Liver (tissue), 8 donors: ENCODE measurements at regions not wholly inside any gene's neighbourhood (a gene's known extent, or its start where the extent isn't known, plus 50 kb on each side); places are given as distances from the start of the nearest gene placed in this dataset.

ENCODE experiments used
- DNase-seq: peaks from one replicate; pipeline ENCODE4 v3.0.0-alpha.2; 2017; ENCODE audit warnings: low spot score
- H3K27ac ChIP-seq, 2 donors: one replicate each; pipeline ENCODE4 v1.7.0; 2013; ENCODE audit warnings: inconsistent platforms in 2 of 2, low read length in 2 of 2, control low read depth in 1 of 2, low read depth in 1 of 2, mild to moderate bottlenecking in 1 of 2
- H3K27me3 ChIP-seq, 4 donors: one replicate each; pipeline versions ENCODE4 v1.6.1 to v1.7.0; 2013; ENCODE audit warnings: low read length in 3 of 4, inconsistent platforms in 1 of 4, mild to moderate bottlenecking in 1 of 4, moderate library complexity in 1 of 4; ENCODE audit not compliant: control insufficient read depth in 4 of 4, insufficient read depth in 4 of 4
- H3K36me3 ChIP-seq, 4 donors: one replicate each; pipeline versions ENCODE4 v1.6.1 to v1.7.0; 2013; ENCODE audit warnings: low read length in 3 of 4, mild to moderate bottlenecking in 3 of 4, low read depth in 1 of 4, moderate library complexity in 1 of 4; ENCODE audit not compliant: control insufficient read depth in 4 of 4, insufficient read depth in 3 of 4
- H3K4me1 ChIP-seq, 4 donors: one replicate each; pipeline versions ENCODE4 v1.6.1 to v1.7.0; 2013; ENCODE audit warnings: low read length in 3 of 4, mild to moderate bottlenecking in 3 of 4, moderate library complexity in 1 of 4; ENCODE audit not compliant: control insufficient read depth in 4 of 4, insufficient read depth in 4 of 4
- H3K4me3 ChIP-seq, 3 donors: one replicate each; pipeline versions ENCODE4 v1.6.1 to v1.7.0; 2013; ENCODE audit warnings: low read length in 3 of 3, control low read depth in 1 of 3, low read depth in 1 of 3, mild to moderate bottlenecking in 1 of 3
- H3K9ac ChIP-seq, 2 donors: one replicate each; pipeline ENCODE4 v1.7.0; 2013; ENCODE audit warnings: low read length in 2 of 2, mild to moderate bottlenecking in 2 of 2, moderate library complexity in 2 of 2, control low read depth in 1 of 2, low read depth in 1 of 2
- H3K9me3 ChIP-seq, 4 donors: one replicate each; pipeline versions ENCODE4 v1.6.1 to v1.7.0; 2013; ENCODE audit warnings: low read length in 3 of 4; ENCODE audit not compliant: control insufficient read depth in 4 of 4
- CTCF ChIP-seq: fragments of 150-350 bp; IDR thresholded peaks from 2 replicates; pipeline ENCODE4 v1.5.1; 2017; ENCODE audit warnings: improper control_type of control experiment, low read depth, low read length; ENCODE audit not compliant: missing input control
- EGR1 ChIP-seq, 2 donors: IDR thresholded peaks; 2 replicates each; pipeline ENCODE4 v1.6.1; 2016 to 2018; ENCODE audit warnings: antibody characterized with exemption in 2 of 2, low read depth in 2 of 2
- FOXA1 ChIP-seq: IDR thresholded peaks from 2 replicates; pipeline ENCODE4 v1.6.1; 2016; ENCODE audit warnings: antibody characterized with exemption
- FOXA2 ChIP-seq: IDR thresholded peaks from 2 replicates; pipeline ENCODE4 v1.6.1; 2016; ENCODE audit warnings: antibody characterized with exemption
- GABPA ChIP-seq, 2 donors: IDR thresholded peaks in 1 of 2; conservative IDR thresholded peaks in 1 of 2; 2 replicates each; pipeline ENCODE4 v1.6.1; 2016; ENCODE audit warnings: antibody characterized with exemption in 2 of 2, mild to moderate bottlenecking in 1 of 2, moderate library complexity in 1 of 2
- HNF4A ChIP-seq, 2 donors: conservative IDR thresholded peaks; 2 replicates each; pipeline ENCODE4 v1.6.1; 2016; ENCODE audit warnings: antibody characterized with exemption in 2 of 2, mild to moderate bottlenecking in 2 of 2
- HNF4G ChIP-seq: IDR thresholded peaks from 2 replicates; pipeline ENCODE4 v1.6.1; 2016; ENCODE audit warnings: antibody characterized with exemption
- JUND ChIP-seq, 2 donors: IDR thresholded peaks; 2 replicates each; pipeline ENCODE4 v1.6.1; 2016; ENCODE audit warnings: antibody characterized with exemption in 2 of 2
- MAX ChIP-seq: IDR thresholded peaks from 2 replicates; pipeline ENCODE4 v1.6.1; 2016; ENCODE audit warnings: antibody characterized with exemption
- NR2F2 ChIP-seq: IDR thresholded peaks from 2 replicates; pipeline ENCODE4 v1.6.1; 2016; ENCODE audit warnings: antibody characterized with exemption
- RAD21 ChIP-seq, 2 donors: IDR thresholded peaks; 2 replicates each; pipeline ENCODE4 v1.6.1; 2016; ENCODE audit warnings: antibody characterized with exemption in 2 of 2, mild to moderate bottlenecking in 2 of 2
- REST ChIP-seq: IDR thresholded peaks from 2 replicates; pipeline ENCODE4 v1.6.1; 2016; ENCODE audit warnings: antibody characterized with exemption, mild to moderate bottlenecking
- RXRA ChIP-seq, 2 donors: IDR thresholded peaks; 2 replicates each; pipeline ENCODE4 v1.6.1; 2017 to 2018; ENCODE audit warnings: antibody characterized with exemption in 2 of 2, mild to moderate bottlenecking in 1 of 2
- SP1 ChIP-seq: IDR thresholded peaks from 2 replicates; pipeline ENCODE4 v1.6.1; 2018; ENCODE audit warnings: antibody characterized with exemption, mild to moderate bottlenecking
- TAF1 ChIP-seq: conservative IDR thresholded peaks from 2 replicates; pipeline ENCODE4 v1.6.1; 2016; ENCODE audit warnings: antibody characterized with exemption, mild to moderate bottlenecking
- YY1 ChIP-seq: IDR thresholded peaks from 2 replicates; pipeline ENCODE4 v1.6.1; 2016; ENCODE audit warnings: antibody characterized with exemption, mild to moderate bottlenecking
- ZBTB33 ChIP-seq: IDR thresholded peaks from 2 replicates; pipeline ENCODE4 v1.6.1; 2016; ENCODE audit warnings: antibody characterized with exemption
- WGBS: extraction: QIAGEN DNeasy Blood & Tissue Kit; methylation state at CpG from one replicate; pipeline ENCODE4 v1.1.7; 2013; 5-methylcytosine and 5-hydroxymethylcytosine counted together
- TF ChIP-seq, protein P1 (sequence below): IDR thresholded peaks from 2 replicates; pipeline ENCODE4 v1.6.1; 2016; ENCODE audit warnings: antibody characterized with exemption
- donor health status: healthy.
- donor health status: healthy.
- donor health status: healthy.
- donor health status: healthy.
- donor health status: healthy.

DNA sequence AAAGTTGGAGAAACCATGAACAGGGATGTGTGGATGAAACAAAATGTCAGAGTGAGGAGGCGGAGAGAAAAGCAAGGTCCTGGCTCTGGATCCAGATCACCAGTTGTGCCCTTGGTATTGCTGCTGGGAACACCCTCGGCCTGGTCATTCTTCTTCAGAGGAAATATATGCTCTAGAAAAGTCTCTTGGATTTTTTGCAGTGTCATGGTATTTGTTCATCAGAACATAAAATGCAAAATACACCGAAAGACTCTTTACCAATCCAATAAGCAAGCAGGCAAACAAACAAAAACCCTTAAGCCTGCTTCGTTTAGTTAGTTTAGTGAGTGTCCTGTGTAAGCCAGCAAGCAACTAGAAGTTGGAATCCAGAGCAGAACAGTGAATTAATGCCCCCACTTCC is 88.7 kb upstream of the CDH6 start (continued):
- no peak for TF ChIP-seq CTCF
- TF ChIP-seq HNF4A (conservative IDR thresholded peaks at IDR 0.05), result no peak
- no peak for TF ChIP-seq JUND (IDR thresholded peaks at IDR 0.05)
- TF ChIP-seq, protein P1, sequence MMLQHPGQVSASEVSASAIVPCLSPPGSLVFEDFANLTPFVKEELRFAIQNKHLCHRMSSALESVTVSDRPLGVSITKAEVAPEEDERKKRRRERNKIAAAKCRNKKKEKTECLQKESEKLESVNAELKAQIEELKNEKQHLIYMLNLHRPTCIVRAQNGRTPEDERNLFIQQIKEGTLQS, result no peak
- TF ChIP-seq RAD21 (IDR thresholded peaks at IDR 0.05), result no peak
- no peak for TF ChIP-seq RXRA (IDR thresholded peaks at IDR 0.05)
- no peak for TF ChIP-seq FOXA2
- no peak for TF ChIP-seq EGR1 (IDR thresholded peaks at IDR 0.05; ENCODE audit: low read depth in 2 of 2)
- no peak for TF ChIP-seq HNF4G
- TF ChIP-seq GABPA (IDR thresholded peaks at IDR 0.05 in 1 of 2, conservative IDR thresholded peaks at IDR 0.05 in 1 of 2), result no peak
- TF ChIP-seq TAF1, result no peak
- TF ChIP-seq SP1, result no peak

DNA sequence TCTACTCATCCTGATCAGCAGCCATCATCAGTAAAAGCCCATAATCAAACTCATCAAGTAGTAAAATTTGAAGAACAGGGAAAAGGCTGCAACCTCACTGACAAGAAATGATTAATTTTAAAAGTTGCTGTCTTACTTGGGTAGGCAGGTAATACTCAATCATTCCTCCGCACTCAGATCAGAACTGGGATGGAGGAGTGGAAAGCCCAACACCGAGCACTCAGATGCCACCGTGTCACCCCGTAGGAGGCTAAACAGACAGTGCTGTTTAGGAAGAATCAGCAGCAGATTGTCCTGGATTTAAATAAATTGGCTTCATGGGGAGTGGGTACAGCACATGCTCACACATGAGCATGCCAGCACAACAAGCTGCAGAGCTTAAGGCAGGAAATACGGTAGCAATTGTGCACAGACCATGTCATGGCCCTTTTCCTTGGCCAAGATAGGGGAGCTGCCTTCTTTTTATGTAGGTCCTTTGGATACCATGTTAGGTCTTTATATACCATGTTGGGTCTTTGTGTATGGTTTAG is 92.6 kb upstream of the CDH6 start:
- no peak for DNase-seq
- WGBS, result 81% methylated on average over 5 of the region's 5 CpGs
- Histone ChIP-seq H3K27me3 (no peaks in the 10 kb centered on the region), H3K4me3 (no peak overlapping the region), H3K27ac (no peak overlapping the region), H3K4me1 (no peaks in the 10 kb centered on the region), H3K9me3 (no peaks in the 10 kb centered on the region), H3K9ac (no peak overlapping the region), H3K36me3 (no peaks in the 10 kb centered on the region)
- no peak for TF ChIP-seq JUND (IDR thresholded peaks at IDR 0.05)
- TF ChIP-seq MAX, result no peak
- no peak for TF ChIP-seq TAF1
- no peak for TF ChIP-seq RXRA (IDR thresholded peaks at IDR 0.05)
- TF ChIP-seq CTCF, result no peak
- no peak for TF ChIP-seq RAD21 (IDR thresholded peaks at IDR 0.05)
- no peak for TF ChIP-seq REST
- no peak for TF ChIP-seq GABPA (IDR thresholded peaks at IDR 0.05 in 1 of 2, conservative IDR thresholded peaks at IDR 0.05 in 1 of 2)
- TF ChIP-seq, protein P1, result no peak
- TF ChIP-seq EGR1 (IDR thresholded peaks at IDR 0.05; ENCODE audit: low read depth in 2 of 2), result no peak
- no peak for TF ChIP-seq FOXA2
- no peak for TF ChIP-seq SP1
- no peak for TF ChIP-seq ZBTB33
- TF ChIP-seq YY1, result no peak
- no peak for TF ChIP-seq HNF4A (conservative IDR thresholded peaks at IDR 0.05)
- TF ChIP-seq NR2F2, result no peak
- no peak for TF ChIP-seq FOXA1
- TF ChIP-seq HNF4G, result no peak
